Esophagus muscularis mucosa (tissue), 4 donors: ENCODE measurements at regions not wholly inside any gene's neighbourhood (a gene's known extent, or its start where the extent isn't known, plus 50 kb on each side); places are given as distances from the start of the nearest gene placed in this dataset.

Source experiments
- DNase-seq: peaks from one replicate; pipeline ENCODE4 v3.0.0-alpha.2; 2017; ENCODE audit errors: extremely low spot score
- H3K27ac ChIP-seq, 4 donors: fragments of 200-600 bp; sonication (generic); replicated peaks in 1 of 4; 1 replicate in 3 of 4; 2 replicates in 1 of 4; pipeline ENCODE4 v1.5.1; 2016 to 2019; ENCODE audit warnings: mild to moderate bottlenecking in 1 of 4
- H3K27me3 ChIP-seq, 4 donors: fragments of 200-600 bp; sonication (generic); one replicate each; pipeline versions ENCODE4 v1.5.1 to v1.6.0; 2016 to 2019
- H3K36me3 ChIP-seq, 4 donors: fragments of 200-600 bp; sonication (generic); one replicate each; pipeline ENCODE4 v1.5.1; 2016 to 2019
- H3K4me1 ChIP-seq, 4 donors: fragments of 200-600 bp; sonication (generic); one replicate each; pipeline ENCODE4 v1.5.1; 2016 to 2019
- H3K4me3 ChIP-seq, 4 donors: fragments of 200-600 bp; sonication (generic); 1 replicate in 2 of 4; 2 replicates in 2 of 4; pipeline ENCODE4 v1.5.1; 2016 to 2019; ENCODE audit warnings: mild to moderate bottlenecking in 4 of 4, moderate library complexity in 1 of 4
- H3K9me3 ChIP-seq, 4 donors: fragments of 200-600 bp; sonication (generic); 1 replicate in 3 of 4; 2 replicates in 1 of 4; pipeline ENCODE4 v1.5.1; 2016 to 2019
- EP300 ChIP-seq: sonication (generic); formaldehyde crosslinking; IDR thresholded peaks from one replicate; pipeline ENCODE4 v1.6.1; 2017; ENCODE audit warnings: antibody characterized with exemption
- POLR2A ChIP-seq: fragments of 450-650 bp; IDR thresholded peaks from one replicate; pipeline ENCODE4 v1.6.1; 2017; ENCODE audit warnings: antibody characterized with exemption, moderate library complexity, mild to moderate bottlenecking, low read depth
- POLR2AphosphoS5 ChIP-seq, 2 donors: sonication (generic); formaldehyde crosslinking; IDR thresholded peaks; one replicate each; pipeline ENCODE4 v1.6.1; 2017; ENCODE audit warnings: antibody characterized with exemption in 2 of 2
- WGBS: methylation state at CpG from one replicate; pipeline ENCODE4 v1.1.5; 2018; 5-methylcytosine and 5-hydroxymethylcytosine counted together
- intact Hi-C: fragments of 100-400 bp; cut with DNase I; formaldehyde crosslinking; loops from one replicate; pipeline ENCODE4 v1.15.1; 2023
- TF ChIP-seq, protein P1 (sequence below), 3 experiments: fragments of 200-600 bp in 2 of 3; fragments of 450-650 bp in 1 of 3; sonication (generic) in 2 of 3; IDR thresholded peaks; one replicate each; pipeline ENCODE4 v1.5.1; 2017 to 2019; ENCODE audit warnings: antibody characterized with exemption in 3 of 3, mild to moderate bottlenecking in 2 of 3, moderate library complexity in 1 of 3

DNA sequence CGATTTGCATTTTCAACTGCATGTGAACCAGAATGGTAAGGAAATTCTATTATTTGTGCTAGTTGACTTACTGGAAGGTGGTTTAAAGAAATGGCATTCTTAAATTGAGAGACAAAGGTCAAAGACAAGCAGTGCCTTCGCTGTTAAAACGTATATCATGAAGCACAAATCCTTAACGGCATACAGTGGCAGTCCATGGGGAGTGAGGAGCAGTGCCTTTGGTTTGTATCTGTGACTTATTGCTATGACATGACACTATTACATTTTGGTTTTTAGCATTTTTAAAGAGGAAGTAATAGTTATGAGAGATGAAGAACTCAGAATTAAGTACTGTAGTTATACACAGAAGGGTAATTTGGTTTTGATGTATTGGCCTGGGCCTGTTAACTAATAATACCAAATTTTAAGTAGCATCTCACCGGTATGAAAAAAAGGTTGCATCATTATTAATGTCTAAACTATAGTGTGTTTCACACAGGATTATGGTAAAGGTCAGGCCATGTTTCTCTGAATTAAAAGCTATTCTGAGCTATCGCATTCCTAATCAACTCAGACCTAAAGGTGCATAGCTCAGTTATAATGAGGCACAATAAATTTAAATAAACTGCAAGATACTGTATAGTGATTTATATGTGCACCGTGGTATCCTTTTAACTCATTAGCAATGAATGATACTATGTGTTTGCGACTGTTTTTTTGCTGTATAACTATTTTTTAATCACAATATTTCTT lies 339.8 kb upstream of the ARRDC3 start:
- H3K36me3 ChIP-seq: no peaks in the 10 kb centered on the region
- H3K4me3 ChIP-seq: no peak overlapping the region
- no peaks in the 10 kb centered on the region for H3K4me1 ChIP-seq
- H3K27me3 ChIP-seq: no peaks in the 10 kb centered on the region
- intact Hi-C loops: no loop called here
- H3K9me3 ChIP-seq: no peaks in the 10 kb centered on the region
- no peak for DNase-seq
- no peak overlapping the region for H3K27ac ChIP-seq
- no peak for TF ChIP-seq POLR2A
- TF ChIP-seq EP300: no peak
- TF ChIP-seq, protein P1, sequence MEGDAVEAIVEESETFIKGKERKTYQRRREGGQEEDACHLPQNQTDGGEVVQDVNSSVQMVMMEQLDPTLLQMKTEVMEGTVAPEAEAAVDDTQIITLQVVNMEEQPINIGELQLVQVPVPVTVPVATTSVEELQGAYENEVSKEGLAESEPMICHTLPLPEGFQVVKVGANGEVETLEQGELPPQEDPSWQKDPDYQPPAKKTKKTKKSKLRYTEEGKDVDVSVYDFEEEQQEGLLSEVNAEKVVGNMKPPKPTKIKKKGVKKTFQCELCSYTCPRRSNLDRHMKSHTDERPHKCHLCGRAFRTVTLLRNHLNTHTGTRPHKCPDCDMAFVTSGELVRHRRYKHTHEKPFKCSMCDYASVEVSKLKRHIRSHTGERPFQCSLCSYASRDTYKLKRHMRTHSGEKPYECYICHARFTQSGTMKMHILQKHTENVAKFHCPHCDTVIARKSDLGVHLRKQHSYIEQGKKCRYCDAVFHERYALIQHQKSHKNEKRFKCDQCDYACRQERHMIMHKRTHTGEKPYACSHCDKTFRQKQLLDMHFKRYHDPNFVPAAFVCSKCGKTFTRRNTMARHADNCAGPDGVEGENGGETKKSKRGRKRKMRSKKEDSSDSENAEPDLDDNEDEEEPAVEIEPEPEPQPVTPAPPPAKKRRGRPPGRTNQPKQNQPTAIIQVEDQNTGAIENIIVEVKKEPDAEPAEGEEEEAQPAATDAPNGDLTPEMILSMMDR (IDR thresholded peaks at IDR 0.05): no peak
- no peak for TF ChIP-seq POLR2AphosphoS5 (IDR thresholded peaks at IDR 0.05)
- WGBS: 83% methylated on average over 8 of the region's 8 CpGs

GRCh38 chr5:91712718-91713117 lies 329.6 kb upstream of the ARRDC3 start:
- Histone ChIP-seq H3K36me3 (no peaks in the 10 kb centered on the region), H3K9me3 (no peaks in the 10 kb centered on the region), H3K27ac (no peak overlapping the region), H3K4me3 (no peak overlapping the region), H3K27me3 (no peaks in the 10 kb centered on the region), H3K4me1 (no peaks in the 10 kb centered on the region)
- no peak for TF ChIP-seq POLR2A
- TF ChIP-seq EP300: no peak
- TF ChIP-seq, protein P1 (IDR thresholded peaks at IDR 0.05): no peak
- no peak for TF ChIP-seq POLR2AphosphoS5 (IDR thresholded peaks at IDR 0.05)
- DNase-seq: no peak
- intact Hi-C loops: no loop called here

GRCh38 chr5:91707521-91707841 lies 324.4 kb upstream of the ARRDC3 start:
- Histone ChIP-seq H3K36me3 (no peaks in the 10 kb centered on the region), H3K4me1 (no peaks in the 10 kb centered on the region), H3K4me3 (no peak overlapping the region), H3K9me3 (no peaks in the 10 kb centered on the region), H3K27ac (no peak overlapping the region), H3K27me3 (no peaks in the 10 kb centered on the region)
- intact Hi-C loops: no loop called here
- TF ChIP-seq POLR2AphosphoS5 (IDR thresholded peaks at IDR 0.05) (no peak), EP300 (no peak), POLR2A (no peak)
- TF ChIP-seq, protein P1 (IDR thresholded peaks at IDR 0.05): no peak
- no peak for DNase-seq
- WGBS: 83% methylated on average over 1 of the region's 1 CpG

DNA sequence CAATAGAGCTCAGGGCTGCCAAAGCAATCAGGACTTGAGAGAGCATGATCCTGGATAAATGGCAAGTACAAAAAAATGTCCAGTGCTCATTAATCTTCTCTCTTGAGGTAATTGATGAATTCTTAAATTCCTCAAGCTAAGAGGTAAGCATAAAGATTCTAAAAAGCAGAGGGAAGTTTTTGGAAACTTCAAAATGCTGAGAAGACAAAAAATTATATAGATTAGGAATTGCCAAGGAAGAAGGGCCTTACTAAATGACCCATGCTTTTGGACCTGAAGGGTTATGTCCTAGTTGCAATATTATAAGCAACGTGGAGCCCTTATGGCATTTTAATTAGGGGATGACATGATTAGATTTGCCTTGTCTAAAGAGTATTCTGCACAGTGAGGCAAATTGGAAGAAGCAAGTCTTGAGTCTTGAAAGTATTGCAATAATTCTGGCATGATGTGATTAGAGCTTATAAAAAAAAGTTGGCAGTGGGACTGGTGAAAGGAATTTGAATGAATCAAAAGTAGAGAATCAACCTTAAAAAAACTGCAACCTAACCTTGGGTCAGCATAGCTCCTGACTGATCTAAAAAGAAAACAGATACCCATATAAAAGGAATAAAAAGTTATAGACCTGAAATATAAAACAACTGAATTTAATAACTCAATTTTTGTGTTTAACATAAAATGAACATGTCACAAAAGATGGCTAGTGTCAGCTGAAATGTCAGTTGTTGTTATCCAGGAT lies 323.8 kb upstream of the ARRDC3 start:
- TF ChIP-seq POLR2A (no peak), EP300 (no peak), POLR2AphosphoS5 (IDR thresholded peaks at IDR 0.05) (no peak)
- TF ChIP-seq, protein P1 (IDR thresholded peaks at IDR 0.05): no peak
- no peak for DNase-seq
- H3K9me3 ChIP-seq: no peaks in the 10 kb centered on the region
- no peaks in the 10 kb centered on the region for H3K36me3 ChIP-seq
- no peak overlapping the region for H3K4me3 ChIP-seq
- H3K27me3 ChIP-seq: no peaks in the 10 kb centered on the region
- H3K27ac ChIP-seq: no peak overlapping the region
- 38% methylated on average over 1 of the region's 1 CpG for WGBS
- intact Hi-C loops: no loop called here
- no peaks in the 10 kb centered on the region for H3K4me1 ChIP-seq

- H3K9me3 ChIP-seq: no peaks in the 10 kb centered on the region
- no peak overlapping the region for H3K27ac ChIP-seq
- TF ChIP-seq EP300 (no peak), POLR2A (no peak), POLR2AphosphoS5 (IDR thresholded peaks at IDR 0.05) (no peak)
- TF ChIP-seq, protein P1 (IDR thresholded peaks at IDR 0.05): no peak
- no peaks in the 10 kb centered on the region for H3K4me1 ChIP-seq
- intact Hi-C loops: no loop called here
- no peaks in the 10 kb centered on the region for H3K36me3 ChIP-seq
- 93% methylated on average over 2 of the region's 2 CpGs for WGBS
- H3K27me3 ChIP-seq: no peaks in the 10 kb centered on the region
- H3K4me3 ChIP-seq: no peak overlapping the region
- DNase-seq: no peak
These were observed 320.0 kb upstream of the ARRDC3 start for GRCh38 chr5:91703128-91703527.
